Sigmoid colon (tissue), 6 donors: ENCODE measurements at regions not wholly inside any gene's neighbourhood (a gene's known extent, or its start where the extent isn't known, plus 50 kb on each side); places are given as distances from the start of the nearest gene placed in this dataset.

Experiments used
- DNase-seq: peaks from one replicate; pipeline ENCODE4 v3.0.0-alpha.2; 2019
- H3K27ac ChIP-seq, 4 donors: fragments of 200-600 bp; sonication (generic); one replicate each; pipeline ENCODE4 v1.5.1; 2016 to 2019; ENCODE audit warnings: mild to moderate bottlenecking in 1 of 4
- H3K27me3 ChIP-seq, 3 donors: fragments of 200-600 bp; sonication (generic); one replicate each; pipeline ENCODE4 v1.5.1; 2019; ENCODE audit warnings: mild to moderate bottlenecking in 1 of 3
- H3K36me3 ChIP-seq, 4 donors: fragments of 200-600 bp; sonication (generic); one replicate each; pipeline ENCODE4 v1.5.1; 2016 to 2019
- H3K4me1 ChIP-seq, 4 donors: fragments of 200-600 bp; sonication (generic); one replicate each; pipeline ENCODE4 v1.5.1; 2017 to 2019
- H3K4me3 ChIP-seq, 4 donors: fragments of 200-600 bp; sonication (generic); one replicate each; pipeline ENCODE4 v1.5.1; 2017 to 2019; ENCODE audit warnings: mild to moderate bottlenecking in 2 of 4, moderate library complexity in 1 of 4
- H3K9me3 ChIP-seq, 4 donors: fragments of 200-600 bp in 3 of 4; sonication (generic) in 3 of 4; one replicate each; pipeline versions ENCODE4 v1.5.1 to v1.6.1; 2013 to 2019
- EP300 ChIP-seq, 4 donors: sonication (generic); formaldehyde crosslinking; IDR thresholded peaks; one replicate each; pipeline ENCODE4 v1.6.1; 2017; ENCODE audit warnings: antibody characterized with exemption in 4 of 4
- POLR2A ChIP-seq, 2 donors: fragments of 450-650 bp; IDR thresholded peaks; one replicate each; pipeline ENCODE4 v1.6.1; 2016; ENCODE audit warnings: antibody characterized with exemption in 2 of 2, mild to moderate bottlenecking in 2 of 2, moderate library complexity in 2 of 2
- POLR2AphosphoS5 ChIP-seq, 4 donors: sonication (generic); formaldehyde crosslinking; IDR thresholded peaks; one replicate each; pipeline ENCODE4 v1.6.1; 2017; ENCODE audit warnings: antibody characterized with exemption in 4 of 4
- WGBS, 2 donors: extraction: QIAGEN DNeasy Blood & Tissue Kit; methylation state at CpG; one replicate each; pipeline ENCODE4 v1.1.7; 2013; 5-methylcytosine and 5-hydroxymethylcytosine counted together
- intact Hi-C: fragments of 100-400 bp; cut with DNase I; formaldehyde crosslinking; loops from one replicate; pipeline ENCODE4 v1.15.1; 2023
- TF ChIP-seq, protein P1 (sequence below), 4 experiments: fragments of 450-650 bp in 3 of 4; fragments of 200-600 bp in 1 of 4; IDR thresholded peaks; one replicate each; pipeline ENCODE4 v1.5.1; 2016 to 2019; ENCODE audit warnings: antibody characterized with exemption in 4 of 4, mild to moderate bottlenecking in 3 of 4, moderate library complexity in 2 of 4
- donor health status: healthy with polysubstance abuse.
- donor health status: healthy.

DNA sequence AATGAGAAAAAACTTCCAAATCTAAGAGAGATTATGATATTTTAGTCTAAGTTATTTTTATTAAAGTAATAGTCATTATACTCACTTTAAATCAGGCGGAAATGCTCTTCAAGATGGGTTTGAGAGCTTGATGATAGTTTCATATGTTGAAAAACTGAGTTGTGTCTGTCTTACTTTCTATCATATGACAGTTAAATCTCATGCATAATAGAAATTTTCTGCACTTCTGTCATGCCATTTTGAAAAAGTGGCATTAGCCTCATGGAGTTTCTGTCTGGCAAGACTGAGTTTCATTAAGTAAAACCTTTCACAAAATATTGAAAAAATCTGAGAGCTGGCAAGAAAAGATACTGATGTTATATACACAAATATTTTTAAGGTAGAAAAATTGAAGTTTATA lies 511.8 kb downstream of the EPHA3 start:
- intact Hi-C loops: no loop called here
- Histone ChIP-seq H3K4me1 (no peaks in the 10 kb centered on the region), H3K4me3 (no peak overlapping the region), H3K9me3 (no peaks in the 10 kb centered on the region), H3K27ac (no peak overlapping the region), H3K27me3 (no peaks in the 10 kb centered on the region), H3K36me3 (no peaks in the 10 kb centered on the region)
- 90 to 93% methylated on average over 1 of the region's 1 CpG for WGBS, 2 donors
- no peak for DNase-seq
- TF ChIP-seq POLR2A (IDR thresholded peaks at IDR 0.05) (no peak), POLR2AphosphoS5 (IDR thresholded peaks at IDR 0.05) (no peak), EP300 (IDR thresholded peaks at IDR 0.05) (no peak)
- TF ChIP-seq, protein P1, sequence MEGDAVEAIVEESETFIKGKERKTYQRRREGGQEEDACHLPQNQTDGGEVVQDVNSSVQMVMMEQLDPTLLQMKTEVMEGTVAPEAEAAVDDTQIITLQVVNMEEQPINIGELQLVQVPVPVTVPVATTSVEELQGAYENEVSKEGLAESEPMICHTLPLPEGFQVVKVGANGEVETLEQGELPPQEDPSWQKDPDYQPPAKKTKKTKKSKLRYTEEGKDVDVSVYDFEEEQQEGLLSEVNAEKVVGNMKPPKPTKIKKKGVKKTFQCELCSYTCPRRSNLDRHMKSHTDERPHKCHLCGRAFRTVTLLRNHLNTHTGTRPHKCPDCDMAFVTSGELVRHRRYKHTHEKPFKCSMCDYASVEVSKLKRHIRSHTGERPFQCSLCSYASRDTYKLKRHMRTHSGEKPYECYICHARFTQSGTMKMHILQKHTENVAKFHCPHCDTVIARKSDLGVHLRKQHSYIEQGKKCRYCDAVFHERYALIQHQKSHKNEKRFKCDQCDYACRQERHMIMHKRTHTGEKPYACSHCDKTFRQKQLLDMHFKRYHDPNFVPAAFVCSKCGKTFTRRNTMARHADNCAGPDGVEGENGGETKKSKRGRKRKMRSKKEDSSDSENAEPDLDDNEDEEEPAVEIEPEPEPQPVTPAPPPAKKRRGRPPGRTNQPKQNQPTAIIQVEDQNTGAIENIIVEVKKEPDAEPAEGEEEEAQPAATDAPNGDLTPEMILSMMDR (IDR thresholded peaks at IDR 0.05): no peak

GRCh38 chr3:89622063-89622700 lies 514.8 kb downstream of the EPHA3 start:
- Histone ChIP-seq H3K27me3 (no peaks in the 10 kb centered on the region), H3K9me3 (no peaks in the 10 kb centered on the region), H3K4me3 (no peak overlapping the region), H3K36me3 (no peaks in the 10 kb centered on the region), H3K4me1 (no peaks in the 10 kb centered on the region), H3K27ac (no peak overlapping the region)
- DNase-seq: no peak
- 64 to 72% methylated on average over 4 of the region's 4 CpGs for WGBS, 2 donors
- TF ChIP-seq EP300 (IDR thresholded peaks at IDR 0.05) (no peak), POLR2AphosphoS5 (IDR thresholded peaks at IDR 0.05) (no peak), POLR2A (IDR thresholded peaks at IDR 0.05) (no peak)
- TF ChIP-seq, protein P1 (IDR thresholded peaks at IDR 0.05): no peak
- intact Hi-C loops: no loop called here

- Histone ChIP-seq H3K4me3 (no peak overlapping the region), H3K36me3 (no peaks in the 10 kb centered on the region), H3K27me3 (no peaks in the 10 kb centered on the region), H3K4me1 (no peaks in the 10 kb centered on the region), H3K9me3 (no peaks in the 10 kb centered on the region), H3K27ac (no peak overlapping the region)
- intact Hi-C loops: no loop called here
- 49 to 68% methylated on average over 4 of the region's 4 CpGs for WGBS, 2 donors
- TF ChIP-seq, protein P1 (IDR thresholded peaks at IDR 0.05): no peak
- TF ChIP-seq POLR2A (IDR thresholded peaks at IDR 0.05): no peak
- no peak for TF ChIP-seq POLR2AphosphoS5 (IDR thresholded peaks at IDR 0.05)
- TF ChIP-seq EP300 (IDR thresholded peaks at IDR 0.05): no peak
- no peak for DNase-seq
These were observed 517.1 kb downstream of the EPHA3 start for GRCh38 chr3:89624494-89624893.

GRCh38 chr3:89625945-89626344 lies 518.5 kb downstream of the EPHA3 start:
- H3K9me3 ChIP-seq: no peaks in the 10 kb centered on the region
- no peak for DNase-seq

More at GRCh38 chr3:89625945-89626344, 518.5 kb downstream of the EPHA3 start:
- Histone ChIP-seq H3K27me3 (no peaks in the 10 kb centered on the region), H3K36me3 (no peaks in the 10 kb centered on the region), H3K27ac (no peak overlapping the region), H3K4me1 (no peaks in the 10 kb centered on the region), H3K4me3 (no peak overlapping the region)
- 51 to 67% methylated on average over 2 of the region's 2 CpGs for WGBS, 2 donors
- intact Hi-C loops: no loop called here
- TF ChIP-seq, protein P1 (IDR thresholded peaks at IDR 0.05): no peak
- TF ChIP-seq EP300 (IDR thresholded peaks at IDR 0.05): no peak
- TF ChIP-seq POLR2AphosphoS5 (IDR thresholded peaks at IDR 0.05): no peak
- no peak for TF ChIP-seq POLR2A (IDR thresholded peaks at IDR 0.05)
